Endodermal cell (in vitro differentiated cells): ENCODE measurements at regions not wholly inside any gene's neighbourhood (a gene's known extent, or its start where the extent isn't known, plus 50 kb on each side); places are given as distances from the start of the nearest gene placed in this dataset.
A peak's percentile ranks its signal among the peaks of the same experiment; 100 is the strongest.

Experiments used
- DNase-seq: peaks from one replicate; pipeline ENCODE4 v3.0.0-alpha.2; 2017
- H3K27ac ChIP-seq: 2 replicates; pipeline ENCODE4 v1.5.1; 2013; ENCODE audit warnings: mild to moderate bottlenecking, low read depth, low read length, moderate library complexity
- H3K27me3 ChIP-seq: 2 replicates; pipeline ENCODE4 v1.6.1; 2013; ENCODE audit warnings: mild to moderate bottlenecking, low read length, moderate library complexity; ENCODE audit not compliant: insufficient read depth, control insufficient read depth, poor library complexity, severe bottlenecking
- H3K36me3 ChIP-seq: 2 replicates; pipeline ENCODE4 v1.7.0; 2013; ENCODE audit warnings: mild to moderate bottlenecking, low read length, moderate library complexity; ENCODE audit not compliant: control insufficient read depth, insufficient read depth
- H3K4me1 ChIP-seq: one replicate; pipeline ENCODE4 v1.7.0; 2013; ENCODE audit warnings: low read length; ENCODE audit not compliant: control insufficient read depth, insufficient read depth
- H3K4me3 ChIP-seq: 2 replicates; pipeline ENCODE4 v1.5.1; 2013; ENCODE audit warnings: mild to moderate bottlenecking, low read length, moderate library complexity
- H3K9ac ChIP-seq: 2 replicates; pipeline ENCODE4 v1.6.1; 2013; ENCODE audit warnings: mild to moderate bottlenecking, low read length, moderate library complexity; ENCODE audit not compliant: poor library complexity, severe bottlenecking; ENCODE audit errors: extremely low read depth
- H3K9me3 ChIP-seq: 2 replicates; pipeline ENCODE4 v1.6.1; 2013; ENCODE audit warnings: mild to moderate bottlenecking, low read length, moderate library complexity; ENCODE audit not compliant: control insufficient read depth
- H3K27ac Mint-ChIP-seq: 2 replicates; pipeline ENCODE4 v1.8.0; 2020; ENCODE audit warnings: mixed read lengths
- H3K27me3 Mint-ChIP-seq: 2 replicates; pipeline ENCODE4 v1.8.0; 2021; ENCODE audit warnings: mild to moderate bottlenecking, mixed read lengths; ENCODE audit not compliant: insufficient read depth
- H3K36me3 Mint-ChIP-seq: 2 replicates; pipeline ENCODE4 v1.8.0; 2020; ENCODE audit warnings: low read depth, mixed read lengths
- H3K4me1 Mint-ChIP-seq: 2 replicates; pipeline ENCODE4 v1.8.0; 2020; ENCODE audit warnings: mixed read lengths
- H3K4me3 Mint-ChIP-seq: 2 replicates; pipeline ENCODE4 v1.8.0; 2020; ENCODE audit warnings: mild to moderate bottlenecking, moderate library complexity, mixed read lengths
- H3K9me3 Mint-ChIP-seq: 2 replicates; pipeline ENCODE4 v1.8.0; 2020; ENCODE audit warnings: mild to moderate bottlenecking, mixed read lengths
- WGBS, 2 experiments: methylation state at CpG; one replicate each; pipeline versions ENCODE4 v1.1.5 to v1.1.7; 2013; ENCODE audit warnings: missing lambda C conversion rate in 2 of 2, mixed read lengths in 1 of 2; ENCODE audit not compliant: insufficient coverage in 1 of 2, insufficient read length in 1 of 2; 5-methylcytosine and 5-hydroxymethylcytosine counted together
- TF ChIP-seq, protein P1 (sequence below): fragments of 200-600 bp; sonication (generic); conservative IDR thresholded peaks from 2 replicates; pipeline ENCODE4 v1.5.0; 2021; ENCODE audit warnings: antibody characterized with exemption, mild to moderate bottlenecking

DNA sequence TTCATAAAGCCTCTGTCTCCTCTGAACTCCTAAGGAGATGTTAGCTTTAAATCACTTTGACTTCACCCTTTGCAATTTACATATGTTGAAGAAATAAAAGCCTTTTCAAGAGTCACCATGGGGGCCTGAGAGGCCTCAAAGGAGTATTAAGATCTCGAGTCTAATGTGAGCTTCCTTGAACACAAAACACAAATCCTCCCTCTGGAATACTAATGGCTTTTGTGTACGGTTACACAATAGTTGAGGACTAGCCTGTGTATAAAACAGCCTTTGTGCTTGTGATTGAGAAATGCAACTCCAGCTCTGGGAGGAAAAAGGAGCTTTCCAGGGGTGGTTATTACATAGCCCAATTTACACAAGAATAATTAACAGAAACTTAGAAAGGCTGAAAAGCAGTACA lies 1140.2 kb downstream of the CDH11 start:
- H3K27me3 ChIP-seq = no peaks in the 10 kb centered on the region
- Mint-ChIP-seq H3K27me3 (no peaks in the 10 kb centered on the region), H3K4me1 (peaks cover 28% of the 10 kb centered on the region), H3K9me3 (peaks cover 3% of the 10 kb centered on the region), H3K27ac (no peak overlapping the region), H3K4me3 (no peak overlapping the region), H3K36me3 (no peaks in the 10 kb centered on the region)
- 31% methylated on average over 2 of the region's 2 CpGs; no CpG with 5 or more reads in 1 of the 2 experiments for WGBS, 2 experiments
- H3K4me1 ChIP-seq = no peaks in the 10 kb centered on the region
- no peak for DNase-seq
- H3K9me3 ChIP-seq = peaks cover 5% of the 10 kb centered on the region
- H3K36me3 ChIP-seq = no peaks in the 10 kb centered on the region
- peak overlapping the region; percentile 94 for H3K27ac ChIP-seq
- TF ChIP-seq, protein P1, sequence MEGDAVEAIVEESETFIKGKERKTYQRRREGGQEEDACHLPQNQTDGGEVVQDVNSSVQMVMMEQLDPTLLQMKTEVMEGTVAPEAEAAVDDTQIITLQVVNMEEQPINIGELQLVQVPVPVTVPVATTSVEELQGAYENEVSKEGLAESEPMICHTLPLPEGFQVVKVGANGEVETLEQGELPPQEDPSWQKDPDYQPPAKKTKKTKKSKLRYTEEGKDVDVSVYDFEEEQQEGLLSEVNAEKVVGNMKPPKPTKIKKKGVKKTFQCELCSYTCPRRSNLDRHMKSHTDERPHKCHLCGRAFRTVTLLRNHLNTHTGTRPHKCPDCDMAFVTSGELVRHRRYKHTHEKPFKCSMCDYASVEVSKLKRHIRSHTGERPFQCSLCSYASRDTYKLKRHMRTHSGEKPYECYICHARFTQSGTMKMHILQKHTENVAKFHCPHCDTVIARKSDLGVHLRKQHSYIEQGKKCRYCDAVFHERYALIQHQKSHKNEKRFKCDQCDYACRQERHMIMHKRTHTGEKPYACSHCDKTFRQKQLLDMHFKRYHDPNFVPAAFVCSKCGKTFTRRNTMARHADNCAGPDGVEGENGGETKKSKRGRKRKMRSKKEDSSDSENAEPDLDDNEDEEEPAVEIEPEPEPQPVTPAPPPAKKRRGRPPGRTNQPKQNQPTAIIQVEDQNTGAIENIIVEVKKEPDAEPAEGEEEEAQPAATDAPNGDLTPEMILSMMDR = no peak
- H3K9ac ChIP-seq = no peak overlapping the region
- no peak overlapping the region for H3K4me3 ChIP-seq

DNA sequence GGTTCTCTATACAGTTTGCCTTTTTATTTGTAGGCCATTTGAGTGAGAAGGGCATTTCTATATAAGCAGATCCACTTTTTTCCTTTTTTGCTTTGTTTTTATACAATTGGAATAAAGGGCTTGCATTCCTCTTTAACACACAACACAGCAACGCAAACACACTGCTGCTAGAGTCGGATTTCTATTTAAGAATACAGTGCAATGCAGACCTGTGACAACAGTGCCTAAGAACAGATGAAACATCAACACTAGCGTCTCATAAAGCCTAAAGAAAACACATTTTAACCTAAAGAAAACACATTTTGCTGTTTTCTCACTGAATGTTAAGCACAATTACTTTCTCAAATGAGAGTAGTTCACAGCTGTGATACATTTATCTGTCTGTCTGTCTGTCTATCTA lies 1141.1 kb downstream of the CDH11 start:
- Histone ChIP-seq H3K4me3 (no peak overlapping the region), H3K9ac (no peak overlapping the region), H3K27me3 (no peaks in the 10 kb centered on the region), H3K36me3 (no peaks in the 10 kb centered on the region), H3K4me1 (no peaks in the 10 kb centered on the region), H3K9me3 (peaks cover 5% of the 10 kb centered on the region), H3K27ac (peak overlapping the region; percentile 94)
- peaks cover 3% of the 10 kb centered on the region for H3K9me3 Mint-ChIP-seq
- WGBS, 2 experiments = 63 to 70% methylated on average over 3 of the region's 3 CpGs
- no peaks in the 10 kb centered on the region for H3K27me3 Mint-ChIP-seq
- peaks cover 28% of the 10 kb centered on the region for H3K4me1 Mint-ChIP-seq
- TF ChIP-seq, protein P1 = no peak
- H3K36me3 Mint-ChIP-seq = no peaks in the 10 kb centered on the region
- H3K4me3 Mint-ChIP-seq = no peak overlapping the region
- DNase-seq = no peak
- H3K27ac Mint-ChIP-seq = no peak overlapping the region

- Mint-ChIP-seq H3K9me3 (peaks cover 3% of the 10 kb centered on the region), H3K4me3 (no peak overlapping the region), H3K27ac (no peak overlapping the region), H3K36me3 (no peaks in the 10 kb centered on the region), H3K4me1 (peaks cover 26% of the 10 kb centered on the region), H3K27me3 (no peaks in the 10 kb centered on the region)
- Histone ChIP-seq H3K4me3 (no peak overlapping the region), H3K9me3 (peaks cover 5% of the 10 kb centered on the region), H3K27me3 (no peaks in the 10 kb centered on the region), H3K27ac (no peak overlapping the region), H3K9ac (no peak overlapping the region), H3K4me1 (no peaks in the 10 kb centered on the region), H3K36me3 (no peaks in the 10 kb centered on the region)
- TF ChIP-seq, protein P1 = no peak
- DNase-seq = no peak
These were observed 1143.6 kb downstream of the CDH11 start for GRCh38 chr16:63978240-63978639.
